HAP-1 (cell line): ENCODE measurements at regions not wholly inside any gene's neighbourhood (a gene's known extent, or its start where the extent isn't known, plus 50 kb on each side); places are given as distances from the start of the nearest gene placed in this dataset.

Experiments
- DNase-seq, 2 experiments: peaks; one replicate each; pipeline ENCODE4 v3.0.0-alpha.2; 2016 to 2020; ENCODE audit warnings: low spot score in 2 of 2
- H3K27me3 ChIP-seq: fragments of 250-450 bp; sonication (Bioruptor Pico); 2 replicates; pipeline ENCODE4 v1.5.1; 2020; ENCODE audit warnings: low read depth, mild to moderate bottlenecking, moderate library complexity
- H3K36me3 ChIP-seq: fragments of 250-450 bp; sonication (Bioruptor Pico); replicated peaks from 2 replicates; pipeline ENCODE4 v1.5.1; 2020; ENCODE audit warnings: mild to moderate bottlenecking
- H3K4me1 ChIP-seq: fragments of 250-450 bp; sonication (Bioruptor Pico); 2 replicates; pipeline ENCODE4 v1.5.1; 2020; ENCODE audit warnings: mild to moderate bottlenecking
- H3K4me3 ChIP-seq: fragments of 250-450 bp; sonication (Bioruptor Pico); 2 replicates; pipeline ENCODE4 v1.5.1; 2020; ENCODE audit warnings: mild to moderate bottlenecking, moderate library complexity
- H3K9me3 ChIP-seq: fragments of 250-450 bp; sonication (Bioruptor Pico); 2 replicates; pipeline ENCODE4 v1.5.1; 2020; ENCODE audit warnings: mild to moderate bottlenecking, moderate library complexity
- in situ Hi-C: fragments of 300-500 bp; cut with MboI; formaldehyde crosslinking; loops from 3 replicates; pipeline ENCODE4 v1.14.3; 2020; ENCODE audit warnings: low sequenced_read_pairs, inconsistent platforms, mixed read lengths

DNA sequence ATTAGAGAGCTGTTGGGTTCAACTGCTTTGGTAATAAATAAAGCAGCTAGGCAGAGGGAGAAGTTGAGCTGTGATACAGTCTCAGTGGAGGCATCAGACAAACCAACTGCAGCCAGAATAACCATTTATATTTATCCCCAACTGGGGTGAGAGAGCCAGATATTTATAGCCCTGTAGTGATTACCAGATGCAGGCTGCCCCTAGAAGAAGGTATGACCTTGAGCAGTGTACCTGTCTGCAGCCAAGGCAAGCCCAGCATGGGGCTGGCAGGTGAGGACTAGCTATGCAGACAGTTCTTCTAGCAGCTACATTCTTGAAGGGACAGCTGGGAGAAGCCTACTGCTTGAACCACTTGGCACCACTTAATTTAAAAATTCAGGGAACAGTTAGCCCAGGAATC lies 144.4 kb upstream of the EPHA3 start:
- Histone ChIP-seq H3K9me3 (no peaks in the 10 kb centered on the region), H3K4me1 (peaks cover 4% of the 10 kb centered on the region; the same call in 1 of the 2 replicates), H3K4me3 (no peak overlapping the region), H3K27me3 (no peaks in the 10 kb centered on the region), H3K36me3 (no peaks in the 10 kb centered on the region)
- in situ Hi-C loops, result no loop called here
- no peak for DNase-seq

- Histone ChIP-seq H3K4me1 (no peaks in the 10 kb centered on the region), H3K27me3 (no peaks in the 10 kb centered on the region), H3K4me3 (no peak overlapping the region), H3K36me3 (no peaks in the 10 kb centered on the region), H3K9me3 (no peaks in the 10 kb centered on the region)
- DNase-seq, result no peak
- in situ Hi-C loops, result no loop called here
Measured at GRCh38 chr3:88979760-88980159, 127.7 kb upstream of the EPHA3 start.

DNA sequence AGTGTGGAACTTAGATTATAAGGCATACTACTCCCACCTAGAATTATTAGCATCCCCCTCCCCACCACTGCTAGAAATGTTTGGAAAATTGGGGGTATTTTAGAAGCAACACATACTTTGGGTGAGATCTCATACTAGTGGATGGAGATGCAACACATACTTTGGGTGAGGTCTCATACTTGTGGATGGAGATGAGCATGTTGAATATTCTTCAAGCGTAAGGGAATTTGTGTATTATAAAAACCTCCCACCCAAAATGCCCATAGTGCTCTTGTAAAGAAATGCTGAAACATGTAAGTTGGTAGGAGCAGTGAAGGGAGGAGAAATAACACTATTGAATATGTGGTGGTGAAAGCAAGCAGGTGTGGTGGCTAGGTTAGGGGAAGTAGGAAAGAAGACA lies 124.0 kb upstream of the EPHA3 start:
- in situ Hi-C loops, result no loop called here
- no peak overlapping the region for H3K4me3 ChIP-seq
- no peak for DNase-seq

DNA sequence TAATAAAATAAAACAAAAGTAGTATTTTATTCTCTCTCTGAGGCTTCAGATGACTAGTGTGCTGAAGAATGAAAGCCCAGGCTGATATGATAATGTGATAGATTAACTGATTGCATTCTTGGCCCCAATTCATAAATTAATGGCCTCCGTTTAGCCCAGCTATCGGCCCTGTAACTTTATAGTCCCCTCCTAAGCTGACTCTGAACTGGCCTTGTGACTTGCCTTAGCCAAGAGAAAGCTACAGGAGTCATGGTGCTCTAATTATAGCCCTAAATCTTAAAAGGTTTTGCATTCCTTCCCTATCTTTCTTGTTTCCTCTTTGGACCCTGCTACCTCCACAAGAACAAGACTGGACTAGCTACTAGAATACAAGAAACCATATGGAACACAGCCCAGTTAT lies 123.2 kb upstream of the EPHA3 start:
- no peaks in the 10 kb centered on the region for H3K36me3 ChIP-seq
- H3K4me3 ChIP-seq, result no peak overlapping the region
- no peaks in the 10 kb centered on the region for H3K27me3 ChIP-seq
- in situ Hi-C loops, result no loop called here
- DNase-seq, result no peak
- no peaks in the 10 kb centered on the region for H3K9me3 ChIP-seq
- no peaks in the 10 kb centered on the region for H3K4me1 ChIP-seq

More for the DNA sequence above, 124.0 kb upstream of the EPHA3 start:
- no peaks in the 10 kb centered on the region for H3K27me3 ChIP-seq
- no peaks in the 10 kb centered on the region for H3K4me1 ChIP-seq
- H3K9me3 ChIP-seq, result no peaks in the 10 kb centered on the region
- no peaks in the 10 kb centered on the region for H3K36me3 ChIP-seq

DNA sequence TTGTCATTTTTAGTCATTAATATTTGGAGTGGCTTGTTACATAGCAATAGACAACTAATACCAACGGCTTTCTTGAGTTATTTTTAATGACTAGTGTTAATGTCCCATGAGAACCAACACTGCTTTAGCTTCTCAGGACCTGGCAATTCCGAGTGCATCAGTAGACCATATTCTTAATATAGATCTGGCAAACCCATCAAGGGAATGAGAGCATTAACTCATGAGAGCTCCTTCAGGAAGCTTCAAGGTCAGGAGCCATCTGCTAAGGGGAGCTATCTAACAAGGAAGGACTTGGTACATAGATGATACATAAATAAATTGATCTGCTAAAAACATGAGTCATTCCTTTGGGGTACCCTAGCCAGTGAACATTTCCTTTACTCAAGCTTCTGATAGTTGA lies 122.6 kb upstream of the EPHA3 start:
- in situ Hi-C loops, result no loop called here

GRCh38 chr3:88985491-88985890 lies 121.9 kb upstream of the EPHA3 start:
- H3K36me3 ChIP-seq, result no peaks in the 10 kb centered on the region
- H3K4me1 ChIP-seq, result no peaks in the 10 kb centered on the region
- H3K27me3 ChIP-seq, result no peaks in the 10 kb centered on the region
- in situ Hi-C loops, result no loop called here
- no peak overlapping the region for H3K4me3 ChIP-seq
- DNase-seq, result no peak
- H3K9me3 ChIP-seq, result no peaks in the 10 kb centered on the region

More for the DNA sequence above, 122.6 kb upstream of the EPHA3 start:
- H3K27me3 ChIP-seq, result no peaks in the 10 kb centered on the region
- no peak overlapping the region for H3K4me3 ChIP-seq
- no peaks in the 10 kb centered on the region for H3K4me1 ChIP-seq
- H3K36me3 ChIP-seq, result no peaks in the 10 kb centered on the region
- DNase-seq, result no peak
- H3K9me3 ChIP-seq, result no peaks in the 10 kb centered on the region

GRCh38 chr3:88986834-88987233 lies 120.6 kb upstream of the EPHA3 start:
- DNase-seq, result no peak
- in situ Hi-C loops, result no loop called here
- Histone ChIP-seq H3K4me3 (no peak overlapping the region), H3K9me3 (no peaks in the 10 kb centered on the region), H3K27me3 (no peaks in the 10 kb centered on the region), H3K4me1 (no peaks in the 10 kb centered on the region), H3K36me3 (no peaks in the 10 kb centered on the region)

DNA sequence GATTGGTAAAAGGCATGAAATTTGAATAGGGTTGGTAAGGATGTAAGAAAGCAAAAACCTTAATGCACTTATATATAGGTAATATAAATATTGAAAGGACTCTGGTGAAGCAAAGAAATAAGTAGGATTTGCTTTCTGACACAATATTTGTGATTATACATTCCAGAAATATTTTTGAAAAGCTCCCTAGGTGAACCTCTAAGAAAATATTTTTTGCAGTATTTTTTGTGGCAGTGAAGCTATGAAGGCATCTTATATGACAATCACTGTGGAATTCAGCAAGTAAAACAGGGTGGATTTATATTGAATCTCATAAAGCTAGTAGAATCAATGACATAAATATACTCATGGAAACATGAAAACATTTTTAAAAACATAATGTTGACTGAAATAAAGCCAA lies 119.6 kb upstream of the EPHA3 start:
- in situ Hi-C loops, result no loop called here
- Histone ChIP-seq H3K4me1 (no peaks in the 10 kb centered on the region), H3K4me3 (no peak overlapping the region), H3K36me3 (no peaks in the 10 kb centered on the region), H3K27me3 (no peaks in the 10 kb centered on the region), H3K9me3 (no peaks in the 10 kb centered on the region)
- no peak for DNase-seq

DNA sequence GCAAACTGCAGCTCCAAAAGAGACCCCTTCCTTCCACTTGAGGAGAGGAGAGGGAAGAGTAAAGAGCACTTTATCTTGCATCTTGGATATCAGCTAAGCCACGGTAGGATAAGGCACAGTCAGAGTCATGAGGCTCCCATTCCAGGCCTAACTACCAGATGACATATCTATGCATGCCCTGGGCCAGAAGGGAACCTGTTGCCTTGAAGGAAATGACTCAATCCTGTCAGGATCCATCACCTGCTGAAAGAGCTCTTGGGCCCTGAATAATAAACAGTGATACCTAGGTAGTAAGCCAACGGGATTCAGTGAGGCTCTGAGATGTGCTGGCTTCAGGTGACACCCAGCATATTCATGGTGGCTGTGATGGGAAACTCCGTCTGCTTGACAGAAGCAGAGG lies 118.5 kb upstream of the EPHA3 start:
- Histone ChIP-seq H3K36me3 (no peaks in the 10 kb centered on the region), H3K4me1 (peaks cover 7% of the 10 kb centered on the region), H3K27me3 (no peaks in the 10 kb centered on the region), H3K4me3 (no peak overlapping the region), H3K9me3 (no peaks in the 10 kb centered on the region)
- no peak for DNase-seq
- in situ Hi-C loops, result no loop called here

DNA sequence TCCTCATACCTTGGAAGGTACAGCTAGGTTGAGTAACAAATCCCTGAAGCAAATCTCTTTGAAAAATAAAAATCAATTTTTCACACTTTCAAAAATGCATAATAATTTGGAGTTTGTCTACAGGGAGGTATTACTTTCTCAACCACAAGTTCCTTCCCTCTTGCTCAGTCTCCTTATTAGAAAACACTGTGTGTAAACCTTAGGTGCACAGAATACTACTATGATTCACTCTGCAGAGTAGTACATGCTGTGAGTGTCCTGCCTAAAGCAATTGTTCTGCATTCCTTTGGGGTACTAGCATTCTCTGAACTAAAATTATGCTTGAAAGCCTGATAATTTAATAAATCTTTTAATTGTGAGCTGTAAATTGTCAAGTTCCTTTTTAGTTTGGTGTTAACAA lies 115.9 kb upstream of the EPHA3 start:
- H3K4me3 ChIP-seq, result no peak overlapping the region
- no peaks in the 10 kb centered on the region for H3K36me3 ChIP-seq
- no peak for DNase-seq
- H3K4me1 ChIP-seq, result peaks cover 18% of the 10 kb centered on the region
- no peaks in the 10 kb centered on the region for H3K27me3 ChIP-seq
- in situ Hi-C loops, result no loop called here
- H3K9me3 ChIP-seq, result no peaks in the 10 kb centered on the region

DNA sequence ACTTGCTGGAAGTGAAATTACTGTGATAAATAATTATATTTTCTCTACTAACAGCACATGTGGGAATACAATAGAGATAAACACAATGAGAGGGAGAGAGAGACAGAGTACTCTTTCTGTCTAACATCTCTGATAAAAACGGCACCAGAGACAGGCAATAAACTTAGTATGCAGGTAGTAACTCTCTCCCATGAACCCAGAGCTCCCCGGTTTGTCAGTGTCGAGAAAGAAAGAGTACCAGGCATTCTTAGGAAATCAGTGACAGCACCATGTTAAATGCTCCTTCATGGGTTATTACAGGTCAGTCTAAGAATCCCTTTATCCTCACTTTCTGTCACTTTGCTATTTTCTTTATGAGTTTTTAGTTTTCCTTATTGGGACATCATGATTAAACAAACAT lies 110.7 kb upstream of the EPHA3 start:
- no peak overlapping the region for H3K4me3 ChIP-seq
- no peaks in the 10 kb centered on the region for H3K9me3 ChIP-seq
- no peaks in the 10 kb centered on the region for H3K27me3 ChIP-seq
- no peak for DNase-seq
- H3K4me1 ChIP-seq, result peaks cover 23% of the 10 kb centered on the region
- in situ Hi-C loops, result no loop called here
- no peaks in the 10 kb centered on the region for H3K36me3 ChIP-seq

- in situ Hi-C loops, result no loop called here
- DNase-seq, result no peak
- no peaks in the 10 kb centered on the region for H3K36me3 ChIP-seq
Measured at GRCh38 chr3:88997260-88997659, 110.2 kb upstream of the EPHA3 start.

DNA sequence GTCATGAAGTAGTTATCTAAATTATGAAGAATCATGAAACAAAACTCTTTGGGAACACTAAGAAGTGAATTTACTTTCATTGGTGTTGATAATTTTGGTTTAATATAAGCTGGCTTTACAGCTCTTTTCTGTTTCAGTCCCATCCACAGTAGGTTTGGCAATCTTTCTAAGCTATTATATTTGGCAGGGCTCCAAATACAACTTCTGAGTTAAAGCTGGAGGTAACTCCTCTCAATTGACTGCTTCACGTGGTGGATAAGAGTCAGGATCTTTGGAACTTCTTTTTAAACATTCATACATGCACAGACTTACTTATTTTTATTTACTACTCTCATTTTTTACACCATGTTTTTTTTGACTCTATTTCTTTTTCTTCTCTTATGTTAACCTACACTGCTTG lies 106.5 kb upstream of the EPHA3 start:
- no peak overlapping the region for H3K4me3 ChIP-seq
- H3K27me3 ChIP-seq, result no peaks in the 10 kb centered on the region
- no peaks in the 10 kb centered on the region for H3K36me3 ChIP-seq
- H3K4me1 ChIP-seq, result peaks cover 10% of the 10 kb centered on the region
- in situ Hi-C loops, result no loop called here
- no peak for DNase-seq
- H3K9me3 ChIP-seq, result no peaks in the 10 kb centered on the region

More at GRCh38 chr3:88997260-88997659, 110.2 kb upstream of the EPHA3 start:
- no peak overlapping the region for H3K4me3 ChIP-seq
- no peaks in the 10 kb centered on the region for H3K9me3 ChIP-seq
- peaks cover 23% of the 10 kb centered on the region for H3K4me1 ChIP-seq
- no peaks in the 10 kb centered on the region for H3K27me3 ChIP-seq

GRCh38 chr3:89002191-89002590 lies 105.2 kb upstream of the EPHA3 start:
- in situ Hi-C loops, result no loop called here
- H3K36me3 ChIP-seq, result no peaks in the 10 kb centered on the region
- no peaks in the 10 kb centered on the region for H3K9me3 ChIP-seq
- no peak overlapping the region for H3K4me3 ChIP-seq
- H3K4me1 ChIP-seq, result no peaks in the 10 kb centered on the region
- DNase-seq, result no peak
- no peaks in the 10 kb centered on the region for H3K27me3 ChIP-seq

GRCh38 chr3:89013536-89013935 lies 93.9 kb upstream of the EPHA3 start:
- Histone ChIP-seq H3K4me3 (no peak overlapping the region), H3K27me3 (no peaks in the 10 kb centered on the region), H3K36me3 (no peaks in the 10 kb centered on the region), H3K9me3 (no peaks in the 10 kb centered on the region), H3K4me1 (no peaks in the 10 kb centered on the region)
- in situ Hi-C loops, result no loop called here
- DNase-seq, result no peak
